HepG2 (cell line): ENCODE measurements at regions not wholly inside any gene's neighbourhood (a gene's known extent, or its start where the extent isn't known, plus 50 kb on each side); places are given as distances from the start of the nearest gene placed in this dataset.

ENCODE experiments used
- ATAC-seq: fragments of 200-7000 bp; cut with Tn5 transposase; 3 replicates; pipeline ENCODE4 v1.9.1; 2020; ENCODE audit warnings: mild to moderate bottlenecking, moderate library complexity
- BruUV-seq: library from RNA; stranded (reverse); fragments of 400-500 nt; replicated peaks from 2 replicates; lab custom pipeline; 2021; lab: Mats Ljungman, UMichigan
- CTCF ChIA-PET: fragments of 300-600 bp; formaldehyde crosslinking; extraction: SDS; loops from one replicate; lab custom pipeline; 2021; ENCODE audit warnings: low total read pairs, inconsistent platforms, low intra/inter-chr PET ratio; lab: Yijun Ruan, JAX
- POLR2A ChIA-PET: fragments of 350-600 bp; sonication (Branson Sonifier 250); formaldehyde crosslinking; loops from one replicate; lab custom pipeline; 2020; ENCODE audit warnings: antibody characterized with exemption, inconsistent platforms; lab: Yijun Ruan, JAX
- DNase-seq: peaks from one replicate; pipeline ENCODE4 v3.0.0-alpha.2; 2015; ENCODE audit warnings: low spot score
- FAIRE-seq: peaks from 3 replicates; lab custom pipeline; 2011; peaks lifted over from hg19 to GRCh38; lab: Jason Lieb, UNC
- H2AFZ ChIP-seq: one replicate; pipeline ENCODE4 v1.6.1; 2011; ENCODE audit warnings: low read length, inconsistent platforms
- H3K27ac ChIP-seq: fragments of 300-600 bp; 3 replicates; pipeline ENCODE4 v1.8.0; 2011; ENCODE audit warnings: mixed run types, mild to moderate bottlenecking, mixed read lengths, low read length, inconsistent platforms; ENCODE audit not compliant: insufficient read depth; ENCODE audit errors: extremely low read length
- H3K27me3 ChIP-seq, 2 experiments: fragments of 200-600 bp in 1 of 2; 2 replicates in 1 of 2; 3 replicates in 1 of 2; pipeline versions ENCODE4 v1.6.0 to v1.8.0; 2011; ENCODE audit warnings: low read length in 2 of 2, mild to moderate bottlenecking in 2 of 2, moderate library complexity in 2 of 2, inconsistent platforms in 1 of 2; ENCODE audit not compliant: insufficient read depth in 2 of 2, control insufficient read depth in 1 of 2
- H3K36me3 ChIP-seq, 2 experiments: fragments of 200-600 bp in 1 of 2; replicated peaks in 1 of 2; 2 replicates in 1 of 2; 3 replicates in 1 of 2; pipeline versions ENCODE4 v1.5.1 to v1.8.0; 2011; ENCODE audit warnings: low read length in 2 of 2, inconsistent platforms in 1 of 2; ENCODE audit not compliant: insufficient read depth in 2 of 2, control insufficient read depth in 1 of 2
- H3K4me1 ChIP-seq: 2 replicates; pipeline ENCODE4 v1.5.1; 2012; ENCODE audit warnings: low read length, inconsistent platforms; ENCODE audit not compliant: insufficient read depth
- H3K4me2 ChIP-seq: 2 replicates; pipeline ENCODE4 v1.6.0; 2011; ENCODE audit warnings: low read depth, low read length, inconsistent platforms
- H3K4me3 ChIP-seq, 3 experiments: fragments of 200-600 bp in 1 of 3; sonication (generic), shearing (Covaris generic) in 1 of 3; replicated peaks in 1 of 3; 2 replicates each; pipeline ENCODE4 v1.5.1; 2011 to 2016; ENCODE audit warnings: low read length in 3 of 3, inconsistent platforms in 2 of 3, low read depth in 2 of 3, mild to moderate bottlenecking in 2 of 3, control low read depth in 1 of 3, mixed read lengths in 1 of 3; ENCODE audit not compliant: insufficient read depth in 1 of 3
- H3K79me2 ChIP-seq: one replicate; pipeline ENCODE4 v1.6.1; 2011; ENCODE audit warnings: low read length, inconsistent platforms; ENCODE audit not compliant: insufficient read depth
- H3K9ac ChIP-seq: 2 replicates; pipeline ENCODE4 v1.6.0; 2011; ENCODE audit warnings: mild to moderate bottlenecking, low read depth, low read length, inconsistent platforms; ENCODE audit not compliant: insufficient read depth
- H3K9me3 ChIP-seq: 2 replicates; pipeline ENCODE4 v1.5.1; 2012; ENCODE audit warnings: mild to moderate bottlenecking, low read length
- H4K20me1 ChIP-seq: 2 replicates; pipeline ENCODE4 v1.6.0; 2011; ENCODE audit warnings: inconsistent platforms, mild to moderate bottlenecking, low read length, moderate library complexity; ENCODE audit not compliant: insufficient read depth
- ARNT2 ChIP-seq: sonication (generic); formaldehyde crosslinking; IDR thresholded peaks from 2 replicates; pipeline ENCODE4 v1.8.0; 2022; ENCODE audit warnings: mild to moderate bottlenecking, low read depth, missing genetic modification reagents, moderate library complexity
- BHLHE40 ChIP-seq: IDR thresholded peaks from 2 replicates; pipeline ENCODE4 v1.6.1; 2011; ENCODE audit warnings: low read length, improper control_type of control experiment
- MAX ChIP-seq: IDR thresholded peaks from 2 replicates; pipeline ENCODE4 v1.6.1; 2012; ENCODE audit warnings: inconsistent platforms
- MLLT10 ChIP-seq: sonication (generic); formaldehyde crosslinking; IDR thresholded peaks from 2 replicates; pipeline ENCODE4 v1.4.0; 2020; ENCODE audit warnings: missing genetic modification reagents
- NCOA1 ChIP-seq: sonication (generic); formaldehyde crosslinking; IDR thresholded peaks from 2 replicates; pipeline ENCODE4 v1.9.0; 2021; ENCODE audit warnings: missing genetic modification reagents
- NR2F6 ChIP-seq, 2 experiments: IDR thresholded peaks; 2 replicates each; pipeline ENCODE4 v1.6.1; 2016; ENCODE audit warnings: antibody characterized with exemption in 1 of 2, mild to moderate bottlenecking in 1 of 2
- POLR2AphosphoS5 ChIP-seq: IDR thresholded peaks from 2 replicates; pipeline ENCODE4 v1.6.1; 2012; ENCODE audit warnings: low read depth, low read length
- SOX5 ChIP-seq: IDR thresholded peaks from 2 replicates; pipeline ENCODE4 v1.6.1; 2016; ENCODE audit warnings: borderline replicate concordance
- TAF1 ChIP-seq: sonication (generic); formaldehyde crosslinking; IDR thresholded peaks from 2 replicates; pipeline ENCODE4 v1.4.0; 2020; ENCODE audit warnings: missing genetic modification reagents
- ZMYM3 ChIP-seq: sonication (generic); formaldehyde crosslinking; IDR thresholded peaks from 2 replicates; pipeline ENCODE4 v1.5.1; 2020; ENCODE audit warnings: mild to moderate bottlenecking, missing genetic modification reagents
- ZNF251 ChIP-seq: sonication (generic); formaldehyde crosslinking; IDR thresholded peaks from 2 replicates; pipeline ENCODE4 v1.9.0; 2021; ENCODE audit warnings: mild to moderate bottlenecking, missing genetic modification reagents
- ZNF34 ChIP-seq: sonication (generic); formaldehyde crosslinking; IDR thresholded peaks from 2 replicates; pipeline ENCODE4 v1.4.0; 2020; ENCODE audit warnings: mild to moderate bottlenecking, missing genetic modification reagents, borderline replicate concordance
- ZNF709 ChIP-seq: sonication (generic); formaldehyde crosslinking; IDR thresholded peaks from 2 replicates; pipeline ENCODE4 v1.5.0; 2020; ENCODE audit warnings: mild to moderate bottlenecking, missing genetic modification reagents
- WGBS: methylation state at CpG from one replicate; pipeline ENCODE4 v1.1.6; 2017; ENCODE audit warnings: low lambda C conversion rate; 5-methylcytosine and 5-hydroxymethylcytosine counted together
- in situ Hi-C: cut with HindIII; loops from 2 replicates; pipeline ENCODE4 v1.10.0; 2017; ENCODE audit warnings: low pct_unique_long_range_greater_than_20kb; ENCODE audit not compliant: extremely low pct_ligation_motif_present
- intact Hi-C: fragments of 100-400 bp; cut with micrococcal nuclease; formaldehyde crosslinking; loops from one replicate; pipeline ENCODE4 v1.10.0; 2022; ENCODE audit not compliant: unreplicated experiment
- TF ChIP-seq, protein P1 (sequence below): sonication (generic); formaldehyde crosslinking; IDR thresholded peaks from 2 replicates; pipeline ENCODE4 v1.9.0; 2021; ENCODE audit warnings: mild to moderate bottlenecking, missing genetic modification reagents

- BruUV-seq = no TSS peak
- H3K4me1 ChIP-seq = peaks cover 32% of the 10 kb centered on the region
- ATAC-seq (no peak), DNase-seq (no peak), FAIRE-seq (no peak)
- H3K4me3 ChIP-seq = no peak overlapping the region
- no peak overlapping the region for H3K27ac ChIP-seq
- H3K36me3 ChIP-seq = no peaks in the 10 kb centered on the region
- H3K9ac ChIP-seq = no peak overlapping the region
- CTCF ChIA-PET = no interaction called here
- H3K4me2 ChIP-seq = no peak overlapping the region
- TF ChIP-seq ZNF251 (CRISPR knock-in tag) (no peak), TAF1 (CRISPR knock-in tag) (no peak)
- TF ChIP-seq, all 625 proteins: peak for 0
- Histone ChIP-seq H2AFZ (no peak overlapping the region), H3K79me2 (no peaks in the 10 kb centered on the region), H3K27me3 (peaks cover 2 to 31% of the 10 kb centered on the region in 2 experiments; a peak in 4 of 5 replicates), H4K20me1 (no peaks in the 10 kb centered on the region), H3K9me3 (no peaks in the 10 kb centered on the region)
- POLR2A ChIA-PET = no interaction called here
- in situ Hi-C loops (no loop called here), intact Hi-C loops (no loop called here)
- WGBS = 64% methylated on average over 6 of the region's 6 CpGs
Measured at GRCh38 chr16:50427107-50427506, 58.3 kb upstream of the BRD7 start.

GRCh38 chr16:50425648-50426047 lies 56.9 kb upstream of the BRD7 start:
- Histone ChIP-seq H3K27me3 (peaks cover 2 to 21% of the 10 kb centered on the region in 2 experiments; a peak in 4 of 5 replicates), H3K27ac (no peak overlapping the region), H3K79me2 (no peaks in the 10 kb centered on the region), H3K9me3 (no peaks in the 10 kb centered on the region), H3K4me2 (peak overlapping the region; percentile 43), H3K4me1 (peaks cover 32% of the 10 kb centered on the region), H3K9ac (no peak overlapping the region), H3K4me3 (peak overlapping the region in 1 of 3 experiments; percentile 7; a peak in 1 of 6 replicates), H4K20me1 (no peaks in the 10 kb centered on the region), H3K36me3 (no peaks in the 10 kb centered on the region), H2AFZ (no peak overlapping the region)
- CTCF ChIA-PET = no interaction called here
- intact Hi-C loops = no loop called here
- in situ Hi-C loops = no loop called here
- POLR2A ChIA-PET = no interaction called here
- ATAC-seq (peak; percentile 53), DNase-seq (no peak), FAIRE-seq (no peak)
- 3% methylated on average over 8 of the region's 8 CpGs for WGBS
- BruUV-seq = no TSS peak
- TF ChIP-seq MLLT10 (CRISPR knock-in tag) = no peak
- TF ChIP-seq ARNT2 (CRISPR knock-in tag) = no peak
- 0 out of 2 replicates have a peak, but pooled peaks have one; percentile 18 for TF ChIP-seq ZMYM3 (CRISPR knock-in tag)
- peak; percentile 37; the same call in 1 of the 2 replicates for TF ChIP-seq SOX5 (CRISPR knock-in tag)
- TF ChIP-seq, protein P1, sequence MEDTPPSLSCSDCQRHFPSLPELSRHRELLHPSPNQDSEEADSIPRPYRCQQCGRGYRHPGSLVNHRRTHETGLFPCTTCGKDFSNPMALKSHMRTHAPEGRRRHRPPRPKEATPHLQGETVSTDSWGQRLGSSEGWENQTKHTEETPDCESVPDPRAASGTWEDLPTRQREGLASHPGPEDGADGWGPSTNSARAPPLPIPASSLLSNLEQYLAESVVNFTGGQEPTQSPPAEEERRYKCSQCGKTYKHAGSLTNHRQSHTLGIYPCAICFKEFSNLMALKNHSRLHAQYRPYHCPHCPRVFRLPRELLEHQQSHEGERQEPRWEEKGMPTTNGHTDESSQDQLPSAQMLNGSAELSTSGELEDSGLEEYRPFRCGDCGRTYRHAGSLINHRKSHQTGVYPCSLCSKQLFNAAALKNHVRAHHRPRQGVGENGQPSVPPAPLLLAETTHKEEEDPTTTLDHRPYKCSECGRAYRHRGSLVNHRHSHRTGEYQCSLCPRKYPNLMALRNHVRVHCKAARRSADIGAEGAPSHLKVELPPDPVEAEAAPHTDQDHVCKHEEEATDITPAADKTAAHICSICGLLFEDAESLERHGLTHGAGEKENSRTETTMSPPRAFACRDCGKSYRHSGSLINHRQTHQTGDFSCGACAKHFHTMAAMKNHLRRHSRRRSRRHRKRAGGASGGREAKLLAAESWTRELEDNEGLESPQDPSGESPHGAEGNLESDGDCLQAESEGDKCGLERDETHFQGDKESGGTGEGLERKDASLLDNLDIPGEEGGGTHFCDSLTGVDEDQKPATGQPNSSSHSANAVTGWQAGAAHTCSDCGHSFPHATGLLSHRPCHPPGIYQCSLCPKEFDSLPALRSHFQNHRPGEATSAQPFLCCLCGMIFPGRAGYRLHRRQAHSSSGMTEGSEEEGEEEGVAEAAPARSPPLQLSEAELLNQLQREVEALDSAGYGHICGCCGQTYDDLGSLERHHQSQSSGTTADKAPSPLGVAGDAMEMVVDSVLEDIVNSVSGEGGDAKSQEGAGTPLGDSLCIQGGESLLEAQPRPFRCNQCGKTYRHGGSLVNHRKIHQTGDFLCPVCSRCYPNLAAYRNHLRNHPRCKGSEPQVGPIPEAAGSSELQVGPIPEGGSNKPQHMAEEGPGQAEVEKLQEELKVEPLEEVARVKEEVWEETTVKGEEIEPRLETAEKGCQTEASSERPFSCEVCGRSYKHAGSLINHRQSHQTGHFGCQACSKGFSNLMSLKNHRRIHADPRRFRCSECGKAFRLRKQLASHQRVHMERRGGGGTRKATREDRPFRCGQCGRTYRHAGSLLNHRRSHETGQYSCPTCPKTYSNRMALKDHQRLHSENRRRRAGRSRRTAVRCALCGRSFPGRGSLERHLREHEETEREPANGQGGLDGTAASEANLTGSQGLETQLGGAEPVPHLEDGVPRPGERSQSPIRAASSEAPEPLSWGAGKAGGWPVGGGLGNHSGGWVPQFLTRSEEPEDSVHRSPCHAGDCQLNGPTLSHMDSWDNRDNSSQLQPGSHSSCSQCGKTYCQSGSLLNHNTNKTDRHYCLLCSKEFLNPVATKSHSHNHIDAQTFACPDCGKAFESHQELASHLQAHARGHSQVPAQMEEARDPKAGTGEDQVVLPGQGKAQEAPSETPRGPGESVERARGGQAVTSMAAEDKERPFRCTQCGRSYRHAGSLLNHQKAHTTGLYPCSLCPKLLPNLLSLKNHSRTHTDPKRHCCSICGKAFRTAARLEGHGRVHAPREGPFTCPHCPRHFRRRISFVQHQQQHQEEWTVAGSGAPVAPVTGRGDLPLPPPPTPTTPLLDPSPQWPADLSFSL = peak; percentile 57; the same call in 1 of the 2 replicates
- TF ChIP-seq BHLHE40 = peak; percentile 82
- no peak for TF ChIP-seq ZNF709 (CRISPR knock-in tag)
- no peak for TF ChIP-seq NR2F6 (IDR thresholded peaks at IDR 0.05)
- 0 out of 2 replicates have a peak, but pooled peaks have one; percentile 10 for TF ChIP-seq NR2F6 (CRISPR knock-in tag; IDR thresholded peaks at IDR 0.05)
- peak; percentile 33; the same call in 1 of the 2 replicates for TF ChIP-seq MAX
- TF ChIP-seq ZNF34 = no peak
- TF ChIP-seq NCOA1 (CRISPR knock-in tag) = no peak
- no peak for TF ChIP-seq POLR2AphosphoS5
